NCI-H526 (cell line): ENCODE measurements at regions not wholly inside any gene's neighbourhood (a gene's known extent, or its start where the extent isn't known, plus 50 kb on each side); places are given as distances from the start of the nearest gene placed in this dataset.

Source experiments
- DNase-seq, 2 experiments: peaks; one replicate each; lab custom pipeline; 2025; lab: John Stamatoyannopoulos, UW

DNA sequence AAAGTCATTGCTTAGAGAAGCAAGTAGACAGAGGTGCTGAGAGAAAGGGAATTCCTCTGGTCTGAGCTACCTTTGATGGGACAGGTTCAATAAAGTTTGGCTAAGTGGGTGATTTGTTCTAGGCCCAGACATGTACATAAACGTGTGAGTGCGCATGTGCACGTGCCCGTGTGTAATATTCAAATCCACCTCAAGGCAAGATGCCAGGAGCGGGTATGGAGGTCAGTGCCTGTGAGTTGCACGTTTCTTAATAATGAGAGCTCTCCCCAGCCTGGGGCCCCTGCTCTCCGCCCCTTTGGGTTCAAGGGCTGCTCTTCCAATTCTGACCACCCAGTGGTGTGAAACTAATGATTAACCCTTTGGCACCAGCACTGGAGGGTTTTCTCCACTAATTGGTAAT lies 53.8 kb upstream of the LMO4 start:
- DNase-seq, result peak in 1 of 2 experiments; percentile 12

DNA sequence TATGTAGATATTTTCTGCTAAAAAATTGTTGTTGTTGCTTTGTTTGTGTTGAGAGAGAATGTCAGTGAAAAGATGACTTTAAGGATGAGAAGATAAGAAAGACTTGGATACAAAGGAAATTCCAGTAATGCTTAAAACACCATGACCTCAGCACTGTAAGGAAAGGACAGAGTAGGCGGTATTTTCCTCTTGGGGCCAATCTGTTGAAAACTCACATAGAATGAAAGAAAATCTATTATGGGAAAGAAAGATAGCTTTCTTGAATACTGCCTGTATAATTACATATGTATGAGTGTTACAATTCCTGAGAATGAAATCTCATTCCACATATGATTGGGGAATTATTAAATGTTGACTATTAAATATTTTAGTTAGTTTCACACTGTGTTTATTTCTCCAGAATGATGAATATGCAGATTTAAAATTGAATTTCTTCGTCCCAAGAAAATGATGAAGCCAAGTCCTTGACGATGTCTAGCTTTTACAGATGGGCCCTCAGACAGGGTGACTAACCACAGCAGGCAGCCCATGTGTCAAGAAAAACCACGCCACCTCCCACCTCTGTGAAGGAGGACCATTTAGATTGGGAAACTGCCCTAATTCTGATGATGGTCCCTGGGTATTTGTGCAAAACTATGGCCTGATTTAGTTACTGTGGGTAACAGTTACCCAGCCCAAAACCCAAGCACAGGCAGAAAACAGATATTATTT lies 49.7 kb upstream of the LMO4 start:
- DNase-seq, result no peak
